Adrenal gland (tissue), 5 donors: ENCODE measurements at regions not wholly inside any gene's neighbourhood (a gene's known extent, or its start where the extent isn't known, plus 50 kb on each side); places are given as distances from the start of the nearest gene placed in this dataset.

Experiments
- CTCF ChIP-seq, 6 experiments: fragments of 450-650 bp in 4 of 6; fragments of 200-600 bp in 2 of 6; sonication (generic) in 1 of 6; IDR thresholded peaks; 1 replicate in 5 of 6; 2 replicates in 1 of 6; pipeline versions ENCODE4 v1.5.1 to v1.8.0; 2016 to 2021; ENCODE audit warnings: antibody characterized with exemption in 6 of 6, mild to moderate bottlenecking in 2 of 6, moderate library complexity in 1 of 6
- POLR2A ChIP-seq, 2 donors: fragments of 450-650 bp; IDR thresholded peaks; one replicate each; pipeline ENCODE4 v1.6.1; 2017; ENCODE audit warnings: antibody characterized with exemption in 2 of 2, mild to moderate bottlenecking in 2 of 2, moderate library complexity in 1 of 2
- donor health status: DM: no; HTN: no; CAD: no.

GRCh38 chr22:34326901-34327300, 406.6 kb upstream of the LARGE1 start:
- no peak for TF ChIP-seq CTCF (IDR thresholded peaks at IDR 0.05)
- TF ChIP-seq POLR2A (IDR thresholded peaks at IDR 0.05): no peak
